ENCODE measurements at regions not wholly inside any gene's neighbourhood (a gene's known extent, or its start where the extent isn't known, plus 50 kb on each side); places are given as distances from the start of the nearest gene placed in this dataset.

GRCh38 chr3:147471741-147472140 lies 62.6 kb downstream of the ZIC1 start:
- no peak for DNase-seq (ENCODE audit: unreplicated experiment)
- intact Hi-C loops (cut with micrococcal nuclease), result no loop called here
- H3K27ac Mint-ChIP-seq (ENCODE audit: low read depth, unreplicated experiment), result no peak overlapping the region
- no peaks in the 10 kb centered on the region for H3K4me1 Mint-ChIP-seq (ENCODE audit: insufficient read depth, unreplicated experiment)
- no peak overlapping the region for H3K4me3 Mint-ChIP-seq (ENCODE audit: unreplicated experiment)
- POLR2A ChIA-PET, result no interaction called here
- no peaks in the 10 kb centered on the region for H3K27me3 Mint-ChIP-seq (ENCODE audit: insufficient read depth, unreplicated experiment)
- no peak for TF ChIP-seq CTCF (IDR thresholded peaks at IDR 0.05; ENCODE audit: unreplicated experiment)
- BruUV-seq (replicated peaks), result no TSS peak
- H3K9me3 Mint-ChIP-seq (ENCODE audit: unreplicated experiment), result no peaks in the 10 kb centered on the region
- CTCF ChIA-PET, result no interaction called here
- H3K36me3 Mint-ChIP-seq (ENCODE audit: insufficient read depth, unreplicated experiment), result no peaks in the 10 kb centered on the region

- Mint-ChIP-seq H3K9me3 (ENCODE audit: unreplicated experiment) (no peaks in the 10 kb centered on the region), H3K4me1 (ENCODE audit: insufficient read depth, unreplicated experiment) (no peaks in the 10 kb centered on the region), H3K27ac (ENCODE audit: low read depth, unreplicated experiment) (no peak overlapping the region), H3K4me3 (ENCODE audit: unreplicated experiment) (no peak overlapping the region), H3K27me3 (ENCODE audit: insufficient read depth, unreplicated experiment) (no peaks in the 10 kb centered on the region), H3K36me3 (ENCODE audit: insufficient read depth, unreplicated experiment) (no peaks in the 10 kb centered on the region)
- CTCF ChIA-PET, result no interaction called here
- POLR2A ChIA-PET, result no interaction called here
- BruUV-seq (replicated peaks), result no TSS peak
- TF ChIP-seq CTCF (IDR thresholded peaks at IDR 0.05; ENCODE audit: unreplicated experiment), result no peak
- DNase-seq (ENCODE audit: unreplicated experiment), result no peak
- intact Hi-C loops (cut with micrococcal nuclease), result no loop called here
Observed at GRCh38 chr3:147472846-147473245, 63.7 kb downstream of the ZIC1 start.

- Mint-ChIP-seq H3K27me3 (ENCODE audit: insufficient read depth, unreplicated experiment) (peaks cover 21% of the 10 kb centered on the region), H3K36me3 (ENCODE audit: insufficient read depth, unreplicated experiment) (no peaks in the 10 kb centered on the region), H3K4me1 (ENCODE audit: insufficient read depth, unreplicated experiment) (no peaks in the 10 kb centered on the region), H3K4me3 (ENCODE audit: unreplicated experiment) (no peak overlapping the region), H3K27ac (ENCODE audit: low read depth, unreplicated experiment) (no peak overlapping the region), H3K9me3 (ENCODE audit: unreplicated experiment) (no peaks in the 10 kb centered on the region)
- no peak for TF ChIP-seq CTCF (IDR thresholded peaks at IDR 0.05; ENCODE audit: unreplicated experiment)
- POLR2A ChIA-PET, result no interaction called here
- CTCF ChIA-PET, result no interaction called here
- no peak for DNase-seq (ENCODE audit: unreplicated experiment)
- intact Hi-C loops (cut with micrococcal nuclease), result no loop called here
- BruUV-seq (replicated peaks), result no TSS peak
Observed at GRCh38 chr3:147483145-147483544, 74.0 kb downstream of the ZIC1 start.

DNA sequence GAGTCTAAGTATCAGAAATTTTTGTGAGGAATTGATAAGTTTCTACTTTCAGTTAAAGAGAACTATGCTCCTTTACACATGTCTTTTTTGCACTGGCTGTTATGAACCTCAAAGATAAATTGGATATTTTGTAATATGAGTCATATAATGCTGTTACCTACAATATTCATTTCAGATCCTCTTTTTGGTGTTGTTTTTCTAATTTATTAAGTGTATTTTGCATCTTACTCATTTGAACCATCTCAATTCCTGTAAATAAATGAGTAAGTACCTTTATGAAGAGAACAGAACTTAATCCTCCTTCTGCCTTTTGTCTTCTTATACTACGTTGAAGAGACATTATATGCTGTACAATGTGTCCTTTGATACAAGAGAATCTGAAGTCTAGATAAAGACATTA lies 74.4 kb downstream of the ZIC1 start:
- BruUV-seq (replicated peaks), result no TSS peak
- no peak for DNase-seq (ENCODE audit: unreplicated experiment)
- Mint-ChIP-seq H3K4me3 (ENCODE audit: unreplicated experiment) (no peak overlapping the region), H3K9me3 (ENCODE audit: unreplicated experiment) (no peaks in the 10 kb centered on the region), H3K27ac (ENCODE audit: low read depth, unreplicated experiment) (no peak overlapping the region), H3K36me3 (ENCODE audit: insufficient read depth, unreplicated experiment) (no peaks in the 10 kb centered on the region), H3K4me1 (ENCODE audit: insufficient read depth, unreplicated experiment) (no peaks in the 10 kb centered on the region), H3K27me3 (ENCODE audit: insufficient read depth, unreplicated experiment) (peaks cover 21% of the 10 kb centered on the region)
- no peak for TF ChIP-seq CTCF (IDR thresholded peaks at IDR 0.05; ENCODE audit: unreplicated experiment)
- intact Hi-C loops (cut with micrococcal nuclease), result no loop called here
- ChIA-PET CTCF (no interaction called here), POLR2A (no interaction called here)
